HG03045 (cell line): ENCODE measurements at regions not wholly inside any gene's neighbourhood (a gene's known extent, or its start where the extent isn't known, plus 50 kb on each side); places are given as distances from the start of the nearest gene placed in this dataset.

Experiments used
- ATAC-seq: cut with Tn5 transposase; IDR thresholded peaks from one replicate; pipeline ENCODE4 v1.9.1; 2021; ENCODE audit warnings: mild to moderate bottlenecking, moderate library complexity; ENCODE audit not compliant: unreplicated experiment

DNA sequence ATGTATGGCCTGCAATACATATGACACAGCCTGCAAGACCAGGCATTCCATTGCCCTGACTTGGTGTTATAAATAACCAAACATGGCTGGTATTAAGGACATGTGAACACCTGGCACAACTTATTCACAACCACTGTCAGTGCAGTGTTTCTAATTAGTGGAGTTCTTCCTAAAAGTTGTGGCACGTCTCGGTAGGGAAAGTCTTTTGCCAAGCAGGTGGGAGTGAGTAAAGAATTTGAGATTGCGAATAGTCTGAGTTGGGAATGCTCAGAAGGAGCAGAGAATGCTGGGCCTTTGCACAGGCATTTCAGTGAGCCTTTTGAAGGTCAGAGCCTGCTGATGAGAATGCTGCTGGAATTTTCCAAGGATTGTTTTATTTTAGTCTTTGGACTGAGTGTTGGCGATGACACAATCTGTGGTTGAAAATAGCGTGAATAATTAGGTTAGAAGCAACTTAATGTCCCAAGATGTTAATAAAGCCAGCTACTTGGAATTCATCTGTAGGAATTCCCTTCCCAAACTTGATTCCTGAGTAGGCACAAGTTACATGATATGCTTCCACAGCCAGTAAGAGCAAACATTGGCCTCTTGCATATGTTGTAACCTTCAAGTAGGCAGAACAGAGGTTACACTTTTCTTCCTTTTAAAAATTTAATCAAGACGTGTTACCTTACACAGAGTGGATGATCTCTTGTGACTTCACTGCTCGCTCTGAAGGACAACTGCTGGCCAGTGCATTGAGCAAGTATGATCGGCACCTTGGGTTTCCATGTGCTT, 83.6 kb upstream of the PGRMC2 start:
- no peak for ATAC-seq

DNA sequence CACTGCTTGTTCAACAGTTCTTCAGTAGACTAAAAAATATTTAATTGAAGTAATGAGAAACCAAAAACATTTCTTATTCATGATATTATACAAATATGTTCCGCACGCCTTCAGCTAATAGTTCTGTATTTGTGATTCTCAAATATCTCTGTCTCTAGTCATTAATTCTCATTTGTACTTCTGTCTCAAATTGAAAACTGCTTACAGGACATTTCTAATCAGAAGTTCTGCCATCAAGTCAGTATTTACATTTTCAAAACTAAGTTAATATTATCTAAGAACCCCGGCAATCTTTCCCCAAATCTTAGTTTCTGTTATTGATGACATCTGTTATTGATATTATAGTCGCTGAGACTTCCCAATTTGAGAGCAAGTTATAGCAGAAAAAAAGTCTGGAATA, 78.6 kb upstream of the PGRMC2 start:
- ATAC-seq, result no peak

DNA sequence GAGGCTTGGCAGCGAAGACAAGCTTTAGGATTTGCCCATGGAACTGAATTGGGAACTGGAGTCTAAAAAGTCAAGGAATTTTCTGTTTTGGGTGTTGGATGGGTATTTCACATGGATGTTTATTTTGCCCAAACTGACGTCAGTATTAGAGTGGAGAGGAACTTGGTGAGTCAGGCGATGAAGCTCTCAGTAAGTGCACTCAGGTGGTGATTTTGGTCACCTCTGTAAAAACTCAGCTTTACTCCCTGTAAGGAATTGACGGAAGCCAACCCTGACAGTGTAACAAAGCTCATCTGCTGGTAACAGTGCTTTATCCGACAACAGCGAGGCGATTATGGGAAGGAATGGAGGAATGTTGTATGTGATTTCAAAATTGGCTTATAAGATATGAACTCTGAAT, 77.0 kb upstream of the PGRMC2 start:
- ATAC-seq, result no peak

DNA sequence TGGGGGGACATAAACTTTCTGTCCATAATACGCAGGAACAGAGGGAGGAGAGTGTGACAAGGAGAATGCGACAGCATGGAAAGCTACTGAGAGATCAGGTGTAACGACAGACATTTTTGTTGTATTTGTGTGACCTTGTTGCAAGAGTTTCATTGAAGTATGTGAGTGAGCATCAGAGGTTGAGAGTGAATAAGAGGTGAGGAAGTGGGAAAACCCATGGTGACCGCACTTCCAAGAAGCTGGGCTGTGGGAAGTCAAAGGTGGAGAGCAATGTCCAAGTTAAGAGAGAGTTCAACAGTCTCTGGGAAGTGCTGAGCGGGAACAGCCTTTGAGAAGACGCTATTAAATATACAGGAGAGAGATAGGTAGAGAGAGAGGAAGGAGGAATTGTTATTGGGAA, 76.4 kb upstream of the PGRMC2 start:
- no peak for ATAC-seq

DNA sequence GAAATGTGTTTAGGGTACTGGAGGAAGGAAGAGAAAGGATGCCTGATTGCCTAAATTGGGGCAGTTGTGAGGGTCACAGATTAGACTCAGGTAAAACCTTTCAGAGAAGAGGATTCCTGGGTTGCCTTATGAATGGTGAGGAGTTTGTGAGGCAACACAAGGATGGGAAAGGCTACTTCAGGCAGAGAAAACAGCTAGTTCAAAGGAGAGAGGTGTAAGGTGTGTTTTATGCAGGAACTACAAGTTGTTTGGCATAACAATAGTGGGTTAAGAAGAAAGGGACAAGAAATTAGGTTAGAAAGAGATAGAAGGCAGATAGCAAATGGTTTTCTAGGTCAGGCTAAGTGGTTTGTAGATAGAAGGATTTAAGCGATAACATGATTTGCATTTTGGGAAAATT, 75.1 kb upstream of the PGRMC2 start:
- no peak for ATAC-seq

DNA sequence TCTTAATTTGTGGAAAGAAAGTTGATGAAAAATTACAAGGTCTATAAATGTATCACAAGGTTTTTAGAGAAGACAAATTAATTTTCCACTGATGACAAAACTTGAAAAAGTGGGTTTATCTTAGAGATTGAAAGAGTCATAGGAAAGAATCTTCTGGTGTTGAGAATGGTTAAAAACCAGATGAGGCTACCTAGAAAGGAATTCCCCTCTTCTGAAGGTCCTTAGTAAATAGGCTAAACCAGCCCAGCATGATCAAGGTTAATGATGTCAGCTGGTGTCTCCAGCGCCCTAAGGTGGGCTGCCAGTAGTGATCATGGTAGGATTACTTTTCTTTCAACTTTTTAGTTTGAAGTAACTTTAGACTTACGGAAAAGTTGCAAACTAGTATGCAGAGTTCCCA, 71.8 kb upstream of the PGRMC2 start:
- ATAC-seq, result no peak

DNA sequence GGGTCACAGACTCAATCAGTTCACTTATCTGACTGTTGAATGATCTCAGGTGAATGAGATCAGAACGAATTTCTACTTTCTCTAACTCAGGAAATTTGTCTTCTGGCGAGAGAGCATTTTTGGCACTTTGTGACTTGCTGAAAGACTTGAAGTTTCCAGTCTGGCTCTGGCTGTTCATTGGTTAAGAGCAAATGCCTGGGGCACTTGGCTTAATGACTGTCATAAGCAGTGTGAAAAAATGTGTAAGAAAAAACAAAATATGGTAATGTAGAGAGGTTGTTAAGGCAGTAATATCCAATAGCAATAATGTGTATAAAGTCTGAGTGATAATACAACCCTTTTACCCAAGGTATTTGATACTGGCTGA, 71.3 kb upstream of the PGRMC2 start:
- ATAC-seq, result no peak

DNA sequence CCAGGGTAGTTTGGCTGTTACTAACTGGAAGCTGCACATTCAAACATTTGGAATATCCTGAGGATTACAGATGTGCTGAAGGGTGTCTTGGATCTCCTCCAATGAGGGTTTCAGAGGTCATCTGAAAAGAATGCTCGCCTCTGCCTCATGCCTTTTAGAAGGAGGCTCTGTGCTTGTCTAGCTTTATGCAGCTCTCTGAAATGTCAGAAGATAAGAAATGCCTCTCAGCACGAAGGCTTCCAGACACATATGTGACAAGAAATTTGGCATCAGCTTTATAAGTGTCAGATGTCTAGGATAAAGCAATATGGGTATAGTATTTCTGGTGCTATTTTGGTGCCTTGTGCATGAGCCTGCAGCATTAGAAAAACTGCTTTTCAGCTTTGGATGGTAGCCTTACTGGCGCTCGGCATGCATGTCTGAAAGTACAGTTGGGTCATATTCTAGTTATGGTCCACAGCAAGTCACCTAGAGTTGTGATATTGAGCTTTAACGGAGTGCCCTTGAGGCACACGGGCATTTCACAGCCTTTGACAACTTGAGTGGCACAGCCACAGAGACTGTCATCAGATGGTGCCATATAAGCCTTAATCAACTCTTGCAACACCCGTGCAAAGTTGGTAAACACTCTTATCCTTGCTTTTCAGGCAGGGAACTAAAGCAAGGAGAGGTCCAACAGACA, 70.8 kb upstream of the PGRMC2 start:
- no peak for ATAC-seq

DNA sequence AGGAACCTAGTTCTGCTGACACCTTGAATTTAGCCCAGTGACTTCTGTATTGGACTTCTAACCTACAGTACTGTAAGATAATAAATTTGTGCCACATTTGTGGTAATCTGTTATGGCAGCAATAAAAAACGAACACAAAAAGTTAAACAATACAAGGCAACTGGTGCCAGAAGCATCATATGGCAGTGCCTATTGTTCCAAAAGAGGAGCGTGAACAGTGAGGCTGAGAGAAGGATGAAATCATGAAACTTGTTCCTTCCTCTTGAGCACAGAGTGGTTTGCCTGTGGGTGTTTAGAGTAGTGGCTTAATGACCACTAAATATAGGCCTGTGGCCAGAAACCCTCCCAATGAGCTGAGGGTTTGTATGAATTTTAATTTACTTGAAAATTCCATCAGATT, 69.7 kb upstream of the PGRMC2 start:
- ATAC-seq, result no peak

DNA sequence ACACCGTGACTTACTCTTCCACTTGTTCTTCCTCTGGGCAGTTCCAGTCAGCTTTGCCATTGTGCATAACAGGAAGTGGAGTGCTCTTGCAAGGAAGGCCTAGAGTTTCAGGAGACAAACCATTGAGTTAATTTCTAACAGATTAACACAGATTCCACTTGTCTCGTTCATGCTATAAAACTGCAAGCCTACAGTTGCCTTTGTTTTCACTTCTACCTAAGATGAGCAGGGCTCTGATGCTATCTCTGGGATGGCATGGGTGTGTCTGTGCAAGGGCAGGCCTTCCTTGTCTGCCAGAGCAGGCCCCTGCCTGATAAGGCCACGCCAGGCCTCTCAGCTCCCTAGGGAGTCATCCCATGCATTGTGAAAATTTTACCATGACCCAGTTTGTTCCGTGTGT, 67.7 kb upstream of the PGRMC2 start:
- no peak for ATAC-seq

DNA sequence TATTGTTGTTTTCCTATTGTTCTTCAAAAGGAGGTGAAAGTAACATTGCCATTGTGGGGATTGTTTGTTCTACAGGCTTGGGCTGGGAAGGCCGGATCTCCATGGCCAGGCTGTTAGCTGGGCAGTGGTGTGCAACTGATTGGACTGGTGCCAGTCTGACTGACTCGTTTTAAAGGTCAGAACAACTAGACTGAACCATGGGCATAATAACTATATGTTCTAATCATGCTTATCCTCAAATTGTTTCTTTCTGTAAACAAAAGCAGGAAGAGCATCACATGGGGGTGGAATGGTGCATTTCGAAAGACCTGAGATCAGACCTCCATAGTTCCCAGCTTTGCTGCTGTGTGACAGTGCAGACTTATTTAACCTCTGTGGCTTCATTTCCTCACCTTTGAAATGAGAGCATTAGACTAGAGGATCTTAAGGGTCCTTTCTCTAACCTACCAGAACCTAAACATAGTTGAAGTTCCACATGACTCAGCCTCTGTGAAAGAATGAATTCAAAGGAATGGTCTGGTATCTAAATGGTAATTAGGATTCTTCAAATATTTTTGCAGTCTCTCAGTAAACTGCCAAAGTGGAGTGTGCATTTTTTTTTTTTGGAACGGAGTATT, 66.7 kb upstream of the PGRMC2 start:
- ATAC-seq, result no peak

DNA sequence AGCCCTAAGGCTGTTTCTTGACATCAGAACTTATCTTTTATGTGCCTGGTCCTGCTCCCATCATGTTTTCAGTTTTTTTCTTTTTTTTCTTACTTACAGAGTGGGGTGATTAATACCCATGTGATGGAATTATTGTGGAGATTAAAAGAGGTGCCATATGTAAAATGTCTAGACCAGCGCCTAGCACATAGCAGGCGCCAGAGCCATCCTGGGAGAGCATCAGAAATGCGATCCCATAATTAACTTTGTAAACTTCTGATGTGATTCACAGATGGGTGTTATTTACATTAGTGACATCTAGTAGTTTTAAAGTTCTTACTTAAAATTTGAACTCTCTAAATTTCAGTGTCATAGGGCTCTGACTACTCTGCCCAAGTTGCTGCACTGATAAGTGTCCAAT, 66.2 kb upstream of the PGRMC2 start:
- no peak for ATAC-seq

DNA sequence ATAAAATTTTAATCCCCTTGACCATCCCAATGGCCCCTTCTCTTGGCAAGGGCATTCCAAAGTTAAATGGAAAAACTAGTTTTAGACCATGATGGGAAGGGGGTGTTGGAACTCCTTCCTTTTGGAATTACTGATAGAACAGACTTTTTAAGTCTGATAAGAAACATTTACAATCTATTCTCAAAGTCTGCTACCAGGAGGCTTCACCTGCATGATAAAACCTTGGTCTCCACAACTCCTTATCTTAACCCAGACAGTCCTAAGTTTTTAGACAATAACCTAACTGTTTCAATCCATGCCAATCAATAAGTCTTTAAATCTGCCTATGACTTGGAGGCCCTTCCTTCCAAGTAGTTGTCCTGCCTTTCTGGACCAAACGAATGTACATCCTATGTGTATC, 63.9 kb upstream of the PGRMC2 start:
- no peak for ATAC-seq

DNA sequence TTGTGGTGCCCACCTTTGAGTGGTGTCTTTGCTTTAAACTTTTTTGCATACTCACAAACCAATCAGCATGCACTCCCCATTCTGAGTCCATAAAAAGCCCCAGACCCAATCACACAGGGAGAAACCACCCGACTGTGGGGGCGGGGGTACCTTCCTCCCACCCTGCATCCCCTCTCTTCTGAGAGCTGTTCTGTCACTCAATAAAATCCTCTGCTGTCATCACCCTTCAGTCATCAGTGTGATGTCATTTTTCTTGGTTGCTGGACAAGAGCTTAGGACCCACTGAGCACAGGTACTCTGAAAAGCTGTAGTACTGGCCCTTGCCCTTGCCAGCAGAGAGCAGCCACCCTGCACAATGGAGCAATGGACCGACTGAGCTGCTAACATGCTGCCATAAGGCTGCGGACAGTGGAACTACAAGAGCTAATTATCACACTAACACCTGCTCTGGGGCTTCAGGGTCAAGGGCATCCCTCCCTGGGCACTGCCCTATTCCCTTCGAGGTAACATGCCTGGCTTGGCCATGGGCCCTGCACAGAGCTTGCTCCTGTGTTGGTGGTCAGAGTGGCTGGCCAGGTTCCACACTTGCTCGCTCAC, 62.9 kb upstream of the PGRMC2 start:
- ATAC-seq, result no peak

DNA sequence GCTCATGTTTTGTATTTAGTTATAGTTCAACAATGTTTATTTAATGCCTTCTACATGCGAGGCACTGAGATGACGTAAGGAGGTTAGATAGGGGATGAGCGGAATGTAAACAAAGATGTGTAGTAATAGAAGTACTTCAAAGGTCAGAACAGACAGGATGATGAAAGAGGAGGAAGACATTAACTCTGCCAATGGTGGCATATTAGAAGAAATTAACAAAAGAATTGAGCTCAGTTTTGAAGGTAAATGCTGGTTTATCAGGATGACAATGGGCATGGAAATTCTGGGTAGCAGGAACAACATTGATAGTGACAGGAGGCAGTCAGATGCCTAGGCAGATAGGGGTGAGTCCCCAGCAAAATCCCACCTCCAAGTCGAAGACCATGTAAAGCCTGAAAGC, 62.3 kb upstream of the PGRMC2 start:
- ATAC-seq, result no peak

DNA sequence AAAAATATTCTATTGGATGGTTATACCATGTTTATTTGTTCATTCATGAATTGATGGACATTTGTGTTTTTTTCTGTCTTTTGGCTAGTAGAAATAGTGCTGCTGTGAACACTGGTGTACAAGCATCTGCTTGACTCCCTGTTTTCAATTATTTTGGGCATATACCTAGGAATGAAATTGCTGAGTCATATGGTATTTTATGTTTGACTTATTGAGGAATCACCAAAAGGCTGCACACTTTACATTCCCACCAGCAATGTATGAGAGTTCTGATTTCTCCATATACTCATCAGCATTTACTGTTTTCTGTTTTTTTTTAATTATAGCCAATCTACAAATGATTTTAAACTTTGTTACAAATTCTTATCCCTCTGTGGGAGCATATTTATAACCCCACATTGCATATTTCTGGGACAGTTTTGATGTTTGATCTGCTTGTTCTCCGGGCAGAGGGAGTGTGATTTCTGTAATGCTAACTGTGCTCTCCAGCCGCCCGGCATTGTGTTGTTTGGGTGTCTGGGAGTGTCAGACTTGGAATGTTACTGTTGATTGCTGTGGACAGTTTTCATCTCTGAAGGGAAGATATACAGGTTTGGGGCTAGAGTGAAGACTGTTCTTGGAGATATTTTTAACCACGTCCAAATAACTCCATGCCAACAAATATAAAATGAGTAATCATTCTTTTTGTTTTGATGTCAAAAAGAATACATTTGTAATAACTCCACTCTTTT, 60.5 kb upstream of the PGRMC2 start:
- ATAC-seq, result no peak

DNA sequence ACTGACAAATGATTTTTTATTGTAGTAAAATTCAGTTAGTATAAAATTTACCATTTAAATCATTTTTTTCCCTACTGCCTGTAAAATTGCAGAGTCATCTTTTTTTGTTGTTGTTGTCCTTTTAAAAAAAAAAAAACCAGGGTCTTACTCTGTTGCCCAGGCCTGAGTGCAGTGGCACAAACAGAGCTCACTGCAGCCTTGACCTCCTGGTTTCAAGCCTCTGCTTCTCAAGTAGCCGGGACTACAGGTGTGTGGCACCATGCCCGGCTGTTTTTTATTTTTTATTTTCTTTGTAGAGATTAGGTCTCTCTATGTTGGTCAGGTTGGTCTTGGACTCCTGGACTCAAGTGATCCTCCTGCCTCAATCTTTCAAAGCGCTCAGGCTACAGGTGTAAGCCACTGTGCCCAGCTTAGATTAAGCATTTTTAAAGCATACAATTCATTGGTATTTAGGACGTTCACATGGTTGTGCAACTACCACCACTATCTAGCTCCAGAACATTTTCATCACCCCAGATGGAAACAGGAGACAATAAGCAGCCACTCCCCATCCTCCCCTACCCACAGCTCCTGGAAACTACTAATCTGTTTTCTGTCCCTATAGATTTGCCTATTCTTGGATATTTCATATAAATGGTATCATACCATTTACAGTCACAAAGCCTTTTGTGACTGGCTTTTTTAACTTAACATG, 59.7 kb upstream of the PGRMC2 start:
- ATAC-seq, result no peak

DNA sequence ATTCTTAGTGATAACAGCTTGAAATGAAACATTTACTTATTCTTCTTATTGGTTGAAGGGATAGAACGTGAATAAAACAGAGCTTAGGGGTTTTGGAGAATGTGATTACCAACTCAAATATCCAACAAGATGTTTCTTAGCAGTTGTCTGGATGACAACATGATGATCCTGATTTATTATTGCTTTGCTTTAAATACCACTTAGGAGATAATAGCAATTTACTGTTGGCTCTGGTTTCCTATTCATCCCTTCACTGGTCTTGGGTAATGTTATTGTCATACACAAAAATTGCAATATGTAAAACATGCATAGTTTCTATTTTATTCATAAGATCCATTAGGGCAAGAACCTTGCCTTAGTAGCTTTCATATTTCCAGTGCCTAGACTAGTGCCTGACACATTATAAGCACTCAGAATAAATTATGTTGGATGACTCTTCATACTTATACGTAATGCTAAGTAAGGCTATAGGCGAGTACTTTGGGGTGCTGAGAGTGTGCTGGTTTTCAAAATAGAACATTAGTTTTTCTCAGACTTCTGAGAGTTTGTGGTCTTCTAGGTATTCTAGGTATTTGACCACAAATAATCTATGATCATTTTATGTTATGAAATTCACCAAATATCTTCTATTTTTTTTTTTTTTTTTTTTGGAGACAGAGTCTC, 58.6 kb upstream of the PGRMC2 start:
- no peak for ATAC-seq

DNA sequence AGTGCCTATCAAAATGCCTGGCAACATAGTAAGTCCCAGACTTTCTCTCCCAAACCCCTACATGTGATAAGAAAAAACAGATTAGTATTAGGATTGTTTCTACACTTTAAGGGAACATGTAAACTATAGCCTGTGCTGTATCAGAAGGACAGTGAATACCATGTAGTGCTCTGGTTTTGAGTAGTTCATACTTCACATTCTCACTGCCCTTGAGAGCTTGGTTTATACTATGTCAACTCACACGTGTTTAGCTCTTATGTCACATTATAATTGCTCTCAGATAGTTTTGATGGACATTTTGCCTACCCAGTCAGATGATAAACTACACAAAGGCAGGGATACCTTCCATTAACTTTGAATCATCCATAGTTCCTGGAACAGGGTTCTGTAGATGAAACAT, 58.0 kb upstream of the PGRMC2 start:
- no peak for ATAC-seq

DNA sequence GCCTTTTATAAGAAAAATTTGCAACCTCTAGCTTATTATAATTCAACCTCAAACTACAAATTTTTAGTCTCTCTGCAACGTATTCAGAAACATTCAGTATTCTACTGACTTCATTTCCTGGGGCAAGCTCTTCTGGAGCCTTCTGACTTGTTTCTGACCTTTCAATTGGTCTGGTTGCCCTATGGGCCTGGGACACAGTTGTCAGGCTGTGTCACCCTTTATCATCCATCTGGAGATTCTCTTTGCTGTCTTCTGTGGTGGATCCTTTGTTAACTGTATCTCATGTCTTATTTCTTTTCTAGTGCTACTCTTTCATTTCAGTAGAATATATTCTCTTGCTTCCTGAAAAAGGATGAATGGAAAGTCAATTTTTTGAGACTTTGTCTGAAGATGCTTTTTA, 55.1 kb upstream of the PGRMC2 start:
- no peak for ATAC-seq
